Uterus (tissue), 2 donors: ENCODE measurements at regions not wholly inside any gene's neighbourhood (a gene's known extent, or its start where the extent isn't known, plus 50 kb on each side); places are given as distances from the start of the nearest gene placed in this dataset.

ENCODE experiments used
- CTCF ChIP-seq, 4 experiments: fragments of 200-600 bp in 2 of 4; fragments of 450-650 bp in 2 of 4; sonication (generic) in 2 of 4; IDR thresholded peaks; one replicate each; pipeline ENCODE4 v1.5.1; 2016 to 2019; ENCODE audit warnings: antibody characterized with exemption in 4 of 4, mild to moderate bottlenecking in 2 of 4, moderate library complexity in 1 of 4
- POLR2A ChIP-seq, 2 donors: fragments of 450-650 bp; IDR thresholded peaks; one replicate each; pipeline ENCODE4 v1.6.1; 2016; ENCODE audit warnings: antibody characterized with exemption in 2 of 2, mild to moderate bottlenecking in 1 of 2, moderate library complexity in 1 of 2

- TF ChIP-seq CTCF (IDR thresholded peaks at IDR 0.05) (no peak), POLR2A (IDR thresholded peaks at IDR 0.05) (no peak)
Observed at GRCh38 chr2:22967756-22968155, 417.2 kb upstream of the KLHL29 start.
